Immature natural killer cell (primary cell): ENCODE measurements at regions not wholly inside any gene's neighbourhood (a gene's known extent, or its start where the extent isn't known, plus 50 kb on each side); places are given as distances from the start of the nearest gene placed in this dataset.
"Not testable (repeated sequence)": the region's sequence is repeated elsewhere in the genome, so short reads cannot be mapped to it uniquely, and the experiment has no call there.

ENCODE experiments used
- DNase-seq, 3 donors: peaks; one replicate each; pipeline ENCODE4 v3.0.0; 2022; ENCODE audit warnings: mixed read lengths in 1 of 3
- H3K27ac Mint-ChIP-seq, 6 donors: one replicate each; pipeline ENCODE4 v1.8.0; 2020; ENCODE audit warnings: mixed read lengths in 6 of 6, mild to moderate bottlenecking in 5 of 6, inconsistent platforms in 4 of 6, moderate library complexity in 3 of 6
- H3K27me3 Mint-ChIP-seq, 3 donors: one replicate each; pipeline ENCODE4 v1.8.0; 2020 to 2021; ENCODE audit warnings: low read depth in 3 of 3, mild to moderate bottlenecking in 3 of 3, mixed read lengths in 3 of 3, moderate library complexity in 3 of 3, inconsistent platforms in 1 of 3
- H3K36me3 Mint-ChIP-seq, 3 donors: one replicate each; pipeline ENCODE4 v1.8.0; 2020; ENCODE audit warnings: mixed read lengths in 3 of 3, inconsistent platforms in 2 of 3, mild to moderate bottlenecking in 2 of 3
- H3K4me1 Mint-ChIP-seq, 2 donors: one replicate each; pipeline ENCODE4 v1.8.0; 2020; ENCODE audit warnings: inconsistent platforms in 2 of 2, mild to moderate bottlenecking in 2 of 2, mixed read lengths in 2 of 2, moderate library complexity in 1 of 2
- H3K4me3 Mint-ChIP-seq, 5 donors: one replicate each; pipeline ENCODE4 v1.8.0; 2020; ENCODE audit warnings: mild to moderate bottlenecking in 5 of 5, mixed read lengths in 5 of 5, inconsistent platforms in 3 of 5, moderate library complexity in 3 of 5
- H3K9me3 Mint-ChIP-seq, 6 donors: one replicate each; pipeline ENCODE4 v1.8.0; 2020; ENCODE audit warnings: mild to moderate bottlenecking in 6 of 6, mixed read lengths in 6 of 6, inconsistent platforms in 4 of 6, moderate library complexity in 3 of 6

- not testable (repeated sequence) for H3K27ac Mint-ChIP-seq, H3K4me1 Mint-ChIP-seq, H3K4me3 Mint-ChIP-seq, DNase-seq, H3K27me3 Mint-ChIP-seq, H3K36me3 Mint-ChIP-seq
- H3K9me3 Mint-ChIP-seq: peaks cover 11 to 54% (median 32%) of the 10 kb centered on the region in 6 donors
Observed at GRCh38 chr4:126922328-126922938, 710.3 kb upstream of the INTU start.

GRCh38 chr4:126924237-126924636 is 708.5 kb upstream of the INTU start:
- H3K27me3 Mint-ChIP-seq: peaks cover 0 to 5% (median 0%) of the 10 kb centered on the region in 3 donors
- DNase-seq: no peak
- no peak overlapping the region for H3K4me3 Mint-ChIP-seq
- H3K36me3 Mint-ChIP-seq: no peaks in the 10 kb centered on the region
- no peak overlapping the region for H3K27ac Mint-ChIP-seq
- H3K9me3 Mint-ChIP-seq: peaks cover 9 to 41% (median 24%) of the 10 kb centered on the region in 6 donors
- H3K4me1 Mint-ChIP-seq: no peaks in the 10 kb centered on the region

- not testable (repeated sequence) for H3K4me1 Mint-ChIP-seq, H3K27me3 Mint-ChIP-seq, H3K4me3 Mint-ChIP-seq, H3K27ac Mint-ChIP-seq, H3K36me3 Mint-ChIP-seq, DNase-seq
- peaks cover 5 to 19% (median 16%) of the 10 kb centered on the region in 6 donors for H3K9me3 Mint-ChIP-seq
Observed at GRCh38 chr4:126930059-126930458, 702.7 kb upstream of the INTU start.

GRCh38 chr4:126935801-126936200 is 697.0 kb upstream of the INTU start:
- Mint-ChIP-seq H3K4me3 (no peak overlapping the region), H3K36me3 (no peaks in the 10 kb centered on the region), H3K27me3 (peaks cover 0 to 2% (median 0%) of the 10 kb centered on the region in 3 donors), H3K27ac (no peak overlapping the region), H3K9me3 (peaks cover 4 to 30% (median 13%) of the 10 kb centered on the region in 6 donors), H3K4me1 (no peaks in the 10 kb centered on the region)
- no peak for DNase-seq

GRCh38 chr4:126937342-126937741 is 695.4 kb upstream of the INTU start:
- Mint-ChIP-seq H3K4me3 (no peak overlapping the region), H3K27me3 (peaks cover 0 to 2% (median 2%) of the 10 kb centered on the region in 3 donors), H3K36me3 (no peaks in the 10 kb centered on the region), H3K27ac (no peak overlapping the region), H3K4me1 (no peaks in the 10 kb centered on the region), H3K9me3 (peaks cover 4 to 39% (median 20%) of the 10 kb centered on the region in 6 donors)
- no peak for DNase-seq

GRCh38 chr4:126937846-126938422 is 694.8 kb upstream of the INTU start:
- Mint-ChIP-seq H3K36me3 (no peaks in the 10 kb centered on the region), H3K4me1 (no peaks in the 10 kb centered on the region), H3K27ac (no peak overlapping the region), H3K4me3 (no peak overlapping the region), H3K27me3 (peaks cover 0 to 2% (median 2%) of the 10 kb centered on the region in 3 donors), H3K9me3 (peaks cover 4 to 40% (median 22%) of the 10 kb centered on the region in 6 donors)
- DNase-seq: no peak

- H3K4me1 Mint-ChIP-seq: no peaks in the 10 kb centered on the region
- no peaks in the 10 kb centered on the region for H3K36me3 Mint-ChIP-seq
- no peak overlapping the region for H3K27ac Mint-ChIP-seq
- peaks cover 5 to 40% (median 24%) of the 10 kb centered on the region in 6 donors for H3K9me3 Mint-ChIP-seq
- no peak for DNase-seq
- no peak overlapping the region for H3K4me3 Mint-ChIP-seq
- H3K27me3 Mint-ChIP-seq: peaks cover 0 to 4% (median 2%) of the 10 kb centered on the region in 3 donors
Observed at GRCh38 chr4:126939401-126939800, 693.4 kb upstream of the INTU start.

GRCh38 chr4:126947536-126947935 is 685.2 kb upstream of the INTU start:
- no peak for DNase-seq
- Mint-ChIP-seq H3K27ac (no peak overlapping the region), H3K9me3 (peaks cover 5 to 36% (median 16%) of the 10 kb centered on the region in 6 donors), H3K4me1 (no peaks in the 10 kb centered on the region), H3K27me3 (peaks cover 0 to 4% (median 0%) of the 10 kb centered on the region in 3 donors), H3K36me3 (no peaks in the 10 kb centered on the region), H3K4me3 (no peak overlapping the region)

- Mint-ChIP-seq H3K27ac (no peak overlapping the region), H3K9me3 (peaks cover 12 to 38% (median 17%) of the 10 kb centered on the region in 6 donors), H3K36me3 (no peaks in the 10 kb centered on the region), H3K4me1 (no peaks in the 10 kb centered on the region), H3K4me3 (no peak overlapping the region), H3K27me3 (peaks cover 0 to 2% (median 0%) of the 10 kb centered on the region in 3 donors)
- DNase-seq: no peak
Observed at GRCh38 chr4:126954537-126955291, 678.0 kb upstream of the INTU start.

GRCh38 chr4:126955292-126956183 is 677.2 kb upstream of the INTU start:
- Mint-ChIP-seq H3K27me3 (peaks cover 0 to 2% (median 0%) of the 10 kb centered on the region in 3 donors), H3K4me3 (no peak overlapping the region), H3K9me3 (peaks cover 10 to 32% (median 16%) of the 10 kb centered on the region in 6 donors), H3K27ac (no peak overlapping the region), H3K4me1 (no peaks in the 10 kb centered on the region), H3K36me3 (no peaks in the 10 kb centered on the region)
- DNase-seq: no peak

GRCh38 chr4:126956184-126956897 is 676.4 kb upstream of the INTU start:
- peaks cover 10 to 29% (median 15%) of the 10 kb centered on the region in 6 donors for H3K9me3 Mint-ChIP-seq
- DNase-seq: no peak
- H3K4me3 Mint-ChIP-seq: no peak overlapping the region
- no peak overlapping the region for H3K27ac Mint-ChIP-seq
- no peaks in the 10 kb centered on the region for H3K36me3 Mint-ChIP-seq
- peaks cover 0 to 2% (median 0%) of the 10 kb centered on the region in 3 donors for H3K27me3 Mint-ChIP-seq
- H3K4me1 Mint-ChIP-seq: no peaks in the 10 kb centered on the region

- no peak overlapping the region for H3K4me3 Mint-ChIP-seq
Observed at GRCh38 chr4:126957556-126957955, 675.2 kb upstream of the INTU start.

GRCh38 chr4:126957987-126958386 is 674.8 kb upstream of the INTU start:
- Mint-ChIP-seq H3K9me3 (peaks cover 9 to 25% (median 11%) of the 10 kb centered on the region in 6 donors), H3K4me1 (no peaks in the 10 kb centered on the region), H3K36me3 (no peaks in the 10 kb centered on the region), H3K27me3 (no peaks in the 10 kb centered on the region), H3K4me3 (no peak overlapping the region), H3K27ac (no peak overlapping the region)
- DNase-seq: no peak

More at GRCh38 chr4:126957556-126957955, 675.2 kb upstream of the INTU start:
- H3K27ac Mint-ChIP-seq: no peak overlapping the region
- no peaks in the 10 kb centered on the region for H3K4me1 Mint-ChIP-seq
- peaks cover 9 to 25% (median 11%) of the 10 kb centered on the region in 6 donors for H3K9me3 Mint-ChIP-seq
- H3K27me3 Mint-ChIP-seq: no peaks in the 10 kb centered on the region
- DNase-seq: no peak
- H3K36me3 Mint-ChIP-seq: no peaks in the 10 kb centered on the region
